DND-41 (cell line): ENCODE measurements at regions not wholly inside any gene's neighbourhood (a gene's known extent, or its start where the extent isn't known, plus 50 kb on each side); places are given as distances from the start of the nearest gene placed in this dataset.

Source experiments
- ATAC-seq: fragments of 200-7000 bp; cut with Tn5 transposase; 3 replicates; pipeline ENCODE4 v1.9.1; 2021; ENCODE audit warnings: low read depth; ENCODE audit not compliant: insufficient read depth
- DNase-seq: peaks from one replicate; pipeline ENCODE4 v3.0.0-alpha.2; 2020
- H2AFZ ChIP-seq: 2 replicates; pipeline ENCODE4 v1.6.0; 2012; ENCODE audit warnings: low read depth, low read length
- H3K27ac ChIP-seq: 2 replicates; pipeline ENCODE4 v1.5.1; 2012; ENCODE audit warnings: low read length, inconsistent platforms
- H3K27me3 ChIP-seq: fragments of 200-600 bp; sonication (generic); 2 replicates; pipeline ENCODE4 v1.6.0; 2012; ENCODE audit warnings: low read length, mild to moderate bottlenecking, inconsistent platforms; ENCODE audit not compliant: insufficient read depth, poor library complexity
- H3K36me3 ChIP-seq: 2 replicates; pipeline ENCODE4 v1.5.1; 2012; ENCODE audit warnings: low read length, inconsistent platforms; ENCODE audit not compliant: insufficient read depth
- H3K4me1 ChIP-seq: 2 replicates; pipeline ENCODE4 v1.5.1; 2012; ENCODE audit warnings: mild to moderate bottlenecking, low read length; ENCODE audit not compliant: insufficient read depth
- H3K4me2 ChIP-seq: 2 replicates; pipeline ENCODE4 v1.6.0; 2012; ENCODE audit warnings: mild to moderate bottlenecking, moderate library complexity, low read length, inconsistent platforms; ENCODE audit not compliant: insufficient read depth
- H3K4me3 ChIP-seq, 2 experiments: fragments of 200-600 bp in 1 of 2; shearing (Covaris generic) in 1 of 2; 2 replicates each; pipeline ENCODE4 v1.5.1; 2012 to 2016; ENCODE audit warnings: inconsistent platforms in 2 of 2, low read length in 2 of 2, mild to moderate bottlenecking in 2 of 2, low read depth in 1 of 2, moderate library complexity in 1 of 2
- H3K79me2 ChIP-seq: 2 replicates; pipeline ENCODE4 v1.6.0; 2012; ENCODE audit warnings: low read length, inconsistent platforms; ENCODE audit not compliant: insufficient read depth
- H3K9ac ChIP-seq: 2 replicates; pipeline ENCODE4 v1.6.0; 2012; ENCODE audit warnings: low read depth, mild to moderate bottlenecking, inconsistent platforms, low read length, moderate library complexity
- H3K9me3 ChIP-seq: 2 replicates; pipeline ENCODE4 v1.5.1; 2012; ENCODE audit warnings: low read length, moderate library complexity, mild to moderate bottlenecking, inconsistent platforms; ENCODE audit not compliant: insufficient read depth, severe bottlenecking
- H4K20me1 ChIP-seq: 2 replicates; pipeline ENCODE4 v1.6.0; 2012; ENCODE audit warnings: low read length; ENCODE audit not compliant: insufficient read depth
- CTCF ChIP-seq: IDR thresholded peaks from 2 replicates; pipeline ENCODE4 v1.5.1; 2012; ENCODE audit warnings: borderline replicate concordance, low read length, moderate library complexity, mild to moderate bottlenecking; ENCODE audit not compliant: poor library complexity, severe bottlenecking; ENCODE audit errors: extremely low read depth
- EZH2 ChIP-seq: IDR thresholded peaks from 3 replicates; pipeline ENCODE4 v1.6.1; 2012; ENCODE audit warnings: borderline replicate concordance, low read depth, mild to moderate bottlenecking, moderate library complexity, low read length, inconsistent platforms; ENCODE audit not compliant: severe bottlenecking

GRCh38 chr5:125793470-125793869 is 629.7 kb upstream of the GRAMD2B start:
- H3K79me2 ChIP-seq = no peaks in the 10 kb centered on the region
- no peak for DNase-seq
- ATAC-seq = no peak
- no peaks in the 10 kb centered on the region for H3K36me3 ChIP-seq
- no peak overlapping the region for H3K9ac ChIP-seq
- TF ChIP-seq EZH2 (no peak), CTCF (no peak)
- H2AFZ ChIP-seq = no peak overlapping the region
- no peak overlapping the region for H3K27ac ChIP-seq
- H3K27me3 ChIP-seq = no peaks in the 10 kb centered on the region
- H3K4me2 ChIP-seq = no peak overlapping the region
- H3K4me3 ChIP-seq = no peak overlapping the region
- no peaks in the 10 kb centered on the region for H3K4me1 ChIP-seq
- no peaks in the 10 kb centered on the region for H3K9me3 ChIP-seq
- H4K20me1 ChIP-seq = no peaks in the 10 kb centered on the region

GRCh38 chr5:125794922-125795321 is 628.3 kb upstream of the GRAMD2B start:
- Histone ChIP-seq H3K36me3 (no peaks in the 10 kb centered on the region), H3K4me2 (no peak overlapping the region), H3K27me3 (no peaks in the 10 kb centered on the region), H3K4me1 (no peaks in the 10 kb centered on the region), H2AFZ (no peak overlapping the region), H3K9me3 (no peaks in the 10 kb centered on the region), H3K9ac (no peak overlapping the region), H3K4me3 (no peak overlapping the region), H3K79me2 (no peaks in the 10 kb centered on the region), H4K20me1 (no peaks in the 10 kb centered on the region), H3K27ac (no peak overlapping the region)
- TF ChIP-seq CTCF (no peak), EZH2 (no peak)
- ATAC-seq = no peak
- DNase-seq = no peak

- peak; percentile 40; the same call in 1 of the 3 replicates for ATAC-seq
- DNase-seq = no peak
- H3K36me3 ChIP-seq = no peaks in the 10 kb centered on the region
- H2AFZ ChIP-seq = no peak overlapping the region
- H3K4me1 ChIP-seq = no peaks in the 10 kb centered on the region
- no peaks in the 10 kb centered on the region for H3K79me2 ChIP-seq
- no peaks in the 10 kb centered on the region for H3K27me3 ChIP-seq
- no peak overlapping the region for H3K27ac ChIP-seq
- no peaks in the 10 kb centered on the region for H4K20me1 ChIP-seq
- H3K9me3 ChIP-seq = no peaks in the 10 kb centered on the region
- TF ChIP-seq EZH2 (no peak), CTCF (no peak)
- no peak overlapping the region for H3K4me3 ChIP-seq
- no peak overlapping the region for H3K4me2 ChIP-seq
- H3K9ac ChIP-seq = no peak overlapping the region
These were observed 624.9 kb upstream of the GRAMD2B start for GRCh38 chr5:125798307-125798706.

GRCh38 chr5:125812651-125813050 is 610.6 kb upstream of the GRAMD2B start:
- H4K20me1 ChIP-seq = no peaks in the 10 kb centered on the region
- no peak for TF ChIP-seq CTCF
- TF ChIP-seq EZH2 = no peak

More at GRCh38 chr5:125812651-125813050, 610.6 kb upstream of the GRAMD2B start:
- H3K4me1 ChIP-seq = no peaks in the 10 kb centered on the region
- ATAC-seq = no peak
- no peak overlapping the region for H3K4me3 ChIP-seq
- no peak overlapping the region for H3K4me2 ChIP-seq
- no peaks in the 10 kb centered on the region for H3K79me2 ChIP-seq
- no peak overlapping the region for H2AFZ ChIP-seq
- H3K27ac ChIP-seq = no peak overlapping the region
- H3K9ac ChIP-seq = no peak overlapping the region
- no peaks in the 10 kb centered on the region for H3K36me3 ChIP-seq
- no peaks in the 10 kb centered on the region for H3K27me3 ChIP-seq
- DNase-seq = no peak
- no peaks in the 10 kb centered on the region for H3K9me3 ChIP-seq
